ENCODE measurements at regions not wholly inside any gene's neighbourhood (a gene's known extent, or its start where the extent isn't known, plus 50 kb on each side); places are given as distances from the start of the nearest gene placed in this dataset.

- no peak for DNase-seq (ENCODE audit: low read depth in 2 of 2, low spot score in 1 of 2)
These were observed 66.3 kb upstream of the RMDN2 start for GRCh38 chr2:37858725-37859267.

GRCh38 chr2:37862620-37863019, 62.5 kb upstream of the RMDN2 start:
- no peak for DNase-seq (ENCODE audit: low read depth in 2 of 2, low spot score in 1 of 2)

GRCh38 chr2:37864217-37864616, 60.9 kb upstream of the RMDN2 start:
- DNase-seq (ENCODE audit: low read depth in 2 of 2, low spot score in 1 of 2): no peak

- no peak for DNase-seq (ENCODE audit: low read depth in 2 of 2, low spot score in 1 of 2)
These were observed 59.4 kb upstream of the RMDN2 start for GRCh38 chr2:37865640-37866039.

GRCh38 chr2:37866171-37866934, 58.7 kb upstream of the RMDN2 start:
- DNase-seq (ENCODE audit: low read depth in 2 of 2, low spot score in 1 of 2): no peak

- DNase-seq (ENCODE audit: low read depth in 2 of 2, low spot score in 1 of 2): no peak
These were observed 57.9 kb upstream of the RMDN2 start for GRCh38 chr2:37867166-37867565.

- DNase-seq (ENCODE audit: low read depth in 2 of 2, low spot score in 1 of 2): no peak
These were observed 56.2 kb upstream of the RMDN2 start for GRCh38 chr2:37868866-37869265.

- DNase-seq (ENCODE audit: low read depth in 2 of 2, low spot score in 1 of 2): no peak
These were observed 55.8 kb upstream of the RMDN2 start for GRCh38 chr2:37869304-37869703.

- no peak for DNase-seq (ENCODE audit: low read depth in 2 of 2, low spot score in 1 of 2)
These were observed 55.3 kb upstream of the RMDN2 start for GRCh38 chr2:37869771-37870170.

- no peak for DNase-seq (ENCODE audit: low read depth in 2 of 2, low spot score in 1 of 2)
These were observed 54.3 kb upstream of the RMDN2 start for GRCh38 chr2:37870829-37871228.

GRCh38 chr2:37871456-37872191, 53.5 kb upstream of the RMDN2 start:
- DNase-seq (ENCODE audit: low read depth in 2 of 2, low spot score in 1 of 2): no peak

- no peak for DNase-seq (ENCODE audit: low read depth in 2 of 2, low spot score in 1 of 2)
These were observed 52.8 kb upstream of the RMDN2 start for GRCh38 chr2:37872192-37872750.

- no peak for DNase-seq (ENCODE audit: low read depth in 2 of 2, low spot score in 1 of 2)
These were observed 51.9 kb upstream of the RMDN2 start for GRCh38 chr2:37873229-37873628.

GRCh38 chr2:37873749-37874330, 51.2 kb upstream of the RMDN2 start:
- DNase-seq (ENCODE audit: low read depth in 2 of 2, low spot score in 1 of 2): no peak

GRCh38 chr2:37874470-37874869, 50.6 kb upstream of the RMDN2 start:
- DNase-seq (ENCODE audit: low read depth in 2 of 2, low spot score in 1 of 2): no peak
